ENCODE measurements at regions not wholly inside any gene's neighbourhood (a gene's known extent, or its start where the extent isn't known, plus 50 kb on each side); places are given as distances from the start of the nearest gene placed in this dataset.

- peaks cover 0 to 7% (median 4%) of the 10 kb centered on the region in 3 donors for H3K27me3 ChIP-seq
- no peak for DNase-seq
- no peak overlapping the region for H3K4me3 ChIP-seq
- H3K27ac ChIP-seq: peak overlapping the region in 2 of 5 donors; percentile 36 to 51
- H3K36me3 ChIP-seq: no peaks in the 10 kb centered on the region
- 46 to 67% (median 58%) methylated on average over 1 of the region's 1 CpG for WGBS, 5 donors
- TF ChIP-seq CTCF (IDR thresholded peaks at IDR 0.05) (no peak), EP300 (IDR thresholded peaks at IDR 0.05) (no peak), POLR2A (IDR thresholded peaks at IDR 0.05) (no peak), POLR2AphosphoS5 (IDR thresholded peaks at IDR 0.05) (no peak)
- intact Hi-C loops (cut with DNase I; ENCODE audit: low total_unique reads): no loop called here
- H3K9me3 ChIP-seq: no peaks in the 10 kb centered on the region
- H3K4me1 ChIP-seq: peaks cover 15 to 35% (median 24%) of the 10 kb centered on the region in 4 donors
Observed at GRCh38 chr5:73279805-73280204, 106.8 kb downstream of the TMEM174 start.

GRCh38 chr5:73278693-73279092, 105.7 kb downstream of the TMEM174 start:
- H3K27ac ChIP-seq: no peak overlapping the region
- intact Hi-C loops (cut with DNase I; ENCODE audit: low total_unique reads): no loop called here
- peak in 1 of 2 donors; percentile 56 for DNase-seq

GRCh38 chr5:73274881-73275663, 102.1 kb downstream of the TMEM174 start:
- Histone ChIP-seq H3K9me3 (no peaks in the 10 kb centered on the region), H3K4me3 (no peak overlapping the region), H3K4me1 (peaks cover 0 to 8% (median under 1%) of the 10 kb centered on the region in 4 donors), H3K27ac (peak overlapping the region in 2 of 5 donors; percentile 25 to 36), H3K36me3 (no peaks in the 10 kb centered on the region), H3K27me3 (peaks cover 0 to 48% (median 4%) of the 10 kb centered on the region in 3 donors)
- TF ChIP-seq POLR2A (IDR thresholded peaks at IDR 0.05) (no peak), CTCF (IDR thresholded peaks at IDR 0.05) (no peak)
- peak in 1 of 2 donors; percentile 59 for DNase-seq
- WGBS, 5 donors: 64 to 78% (median 65%) methylated on average over 15 of the region's 15 CpGs
- intact Hi-C loops (cut with DNase I; ENCODE audit: low total_unique reads): no loop called here

More at GRCh38 chr5:73278693-73279092, 105.7 kb downstream of the TMEM174 start:
- Histone ChIP-seq H3K36me3 (no peaks in the 10 kb centered on the region), H3K9me3 (no peaks in the 10 kb centered on the region), H3K4me1 (peaks cover 15 to 38% (median 24%) of the 10 kb centered on the region in 4 donors), H3K27me3 (peaks cover 0 to 14% (median 4%) of the 10 kb centered on the region in 3 donors), H3K4me3 (no peak overlapping the region)
- no peak for TF ChIP-seq POLR2A (IDR thresholded peaks at IDR 0.05)
- no peak for TF ChIP-seq EP300 (IDR thresholded peaks at IDR 0.05)
- no peak for TF ChIP-seq POLR2AphosphoS5 (IDR thresholded peaks at IDR 0.05)
- no peak for TF ChIP-seq CTCF (IDR thresholded peaks at IDR 0.05)
- WGBS, 5 donors: 79 to 85% (median 84%) methylated on average over 6 of the region's 6 CpGs

- H3K9me3 ChIP-seq: no peaks in the 10 kb centered on the region
- peaks cover 0 to 7% (median 0%) of the 10 kb centered on the region in 4 donors for H3K4me1 ChIP-seq
- H3K4me3 ChIP-seq: no peak overlapping the region
- H3K36me3 ChIP-seq: no peaks in the 10 kb centered on the region
- 70 to 100% (median 87%) methylated on average over 3 of the region's 3 CpGs for WGBS, 5 donors
- TF ChIP-seq POLR2A (IDR thresholded peaks at IDR 0.05): no peak
- no peak for TF ChIP-seq POLR2AphosphoS5 (IDR thresholded peaks at IDR 0.05)
- TF ChIP-seq CTCF (IDR thresholded peaks at IDR 0.05): no peak
- TF ChIP-seq EP300 (IDR thresholded peaks at IDR 0.05): no peak
- intact Hi-C loops (cut with DNase I; ENCODE audit: low total_unique reads): no loop called here
- no peak overlapping the region for H3K27ac ChIP-seq
- DNase-seq: no peak
- peaks cover 0 to 54% (median 4%) of the 10 kb centered on the region in 3 donors for H3K27me3 ChIP-seq
Observed at GRCh38 chr5:73274121-73274520, 101.1 kb downstream of the TMEM174 start.

Measured in stomach (tissue), 8 donors.